Stimulated activated CD8-positive, alpha-beta memory T cell treated with anti-CD3 and anti-CD28 coated beads, Interleukin-2, amount 100 ng/mL, for 48 hours (primary cell): ENCODE measurements at regions not wholly inside any gene's neighbourhood (a gene's known extent, or its start where the extent isn't known, plus 50 kb on each side); places are given as distances from the start of the nearest gene placed in this dataset.

Experiments used
- DNase-seq, 2 donors: peaks; one replicate each; pipeline ENCODE4 v3.0.0-alpha.2; 2020; ENCODE audit warnings: low read depth in 2 of 2

DNA sequence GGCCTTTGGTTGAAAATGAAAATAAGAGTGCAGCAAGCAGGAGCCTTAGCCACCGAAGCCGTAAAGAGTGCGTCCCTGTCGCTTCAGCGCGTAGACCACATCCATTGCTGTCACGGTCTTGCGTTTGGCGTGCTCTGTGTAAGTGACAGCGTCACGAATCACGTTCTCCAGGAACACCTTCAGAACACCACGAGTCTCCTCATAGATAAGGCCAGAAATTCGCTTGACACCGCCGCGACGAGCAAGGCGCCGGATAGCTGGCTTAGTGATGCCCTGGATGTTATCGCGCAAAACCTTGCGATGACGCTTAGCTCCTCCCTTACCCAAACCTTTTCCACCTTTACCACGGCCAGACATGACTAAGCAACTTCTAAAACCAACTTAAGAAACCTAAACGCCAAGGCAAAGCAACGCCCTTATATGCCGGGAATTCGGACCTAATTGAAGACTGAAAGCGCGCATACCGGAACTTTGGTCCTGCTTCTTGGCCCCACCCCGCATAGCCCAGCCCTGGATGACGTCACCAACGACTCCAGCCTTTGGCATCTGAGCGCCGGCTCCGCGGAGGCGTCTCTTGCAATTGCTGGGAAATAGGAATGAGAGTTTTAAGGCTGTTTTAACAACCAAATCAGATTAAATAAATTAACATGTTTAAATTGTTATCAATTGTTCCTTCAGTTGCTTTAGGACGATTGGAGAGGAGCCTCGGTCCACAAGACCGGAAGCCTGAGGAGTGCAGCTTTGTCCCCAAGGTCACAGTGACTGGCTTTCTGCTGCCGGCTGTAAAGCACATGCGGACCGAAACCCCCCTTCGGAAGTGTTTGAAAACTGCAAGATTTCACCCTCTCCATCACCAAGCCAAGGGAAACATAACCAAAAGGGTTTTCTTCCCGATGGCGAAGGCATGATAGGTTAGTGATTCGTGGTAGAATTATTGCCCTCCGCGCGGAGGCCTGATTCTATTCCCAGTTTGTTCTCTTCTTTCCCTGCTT, 79.6 kb upstream of the BTN3A2 start:
- peak; percentile 88 to 91 for DNase-seq

- peak in 1 of 2 donors; percentile 58 for DNase-seq
These were observed 78.7 kb upstream of the BTN3A2 start for GRCh38 chr6:26286168-26286877.

- no peak for DNase-seq
These were observed 76.8 kb upstream of the BTN3A2 start for GRCh38 chr6:26288155-26288554.

- DNase-seq = no peak
These were observed 74.1 kb upstream of the BTN3A2 start for GRCh38 chr6:26290941-26291340.

DNA sequence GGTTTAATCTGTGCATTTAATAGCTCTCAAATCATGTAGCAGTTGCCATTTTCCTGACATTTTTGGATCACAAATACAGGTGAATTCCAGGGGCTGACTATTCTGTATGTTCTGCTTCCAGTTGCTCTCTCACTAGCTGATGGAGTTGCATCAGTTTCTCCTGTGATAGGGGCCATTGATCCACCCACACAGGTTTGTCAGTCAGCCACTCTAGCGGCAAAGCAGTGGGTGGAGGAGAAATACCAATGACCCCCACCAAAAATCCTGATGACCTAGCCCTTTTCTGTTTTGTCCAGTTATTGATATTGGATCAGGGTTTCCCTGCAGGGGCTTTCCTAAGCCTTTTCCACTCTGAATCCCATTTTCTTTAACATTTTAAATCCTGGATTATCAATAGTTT, 72.3 kb upstream of the BTN3A2 start:
- DNase-seq = no peak

DNA sequence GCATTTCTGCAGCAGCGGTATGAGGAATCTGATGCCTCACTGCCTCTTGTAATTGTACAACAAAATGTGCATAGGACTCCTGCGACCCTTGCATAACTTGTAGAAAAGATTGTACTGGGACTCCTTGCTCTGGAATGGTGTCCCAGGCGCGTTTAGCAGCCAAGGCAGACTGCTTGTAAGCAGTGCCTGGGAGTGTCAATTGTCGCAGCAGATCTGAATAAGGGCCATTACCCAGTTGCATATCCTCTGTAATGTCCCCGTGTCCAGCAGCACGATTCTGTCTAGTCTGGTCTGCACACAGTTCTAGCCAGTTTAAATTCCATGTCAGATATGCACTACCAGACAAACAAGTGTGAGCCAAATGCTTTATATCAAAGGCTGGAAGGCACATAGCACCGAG, 70.7 kb upstream of the BTN3A2 start:
- no peak for DNase-seq

DNA sequence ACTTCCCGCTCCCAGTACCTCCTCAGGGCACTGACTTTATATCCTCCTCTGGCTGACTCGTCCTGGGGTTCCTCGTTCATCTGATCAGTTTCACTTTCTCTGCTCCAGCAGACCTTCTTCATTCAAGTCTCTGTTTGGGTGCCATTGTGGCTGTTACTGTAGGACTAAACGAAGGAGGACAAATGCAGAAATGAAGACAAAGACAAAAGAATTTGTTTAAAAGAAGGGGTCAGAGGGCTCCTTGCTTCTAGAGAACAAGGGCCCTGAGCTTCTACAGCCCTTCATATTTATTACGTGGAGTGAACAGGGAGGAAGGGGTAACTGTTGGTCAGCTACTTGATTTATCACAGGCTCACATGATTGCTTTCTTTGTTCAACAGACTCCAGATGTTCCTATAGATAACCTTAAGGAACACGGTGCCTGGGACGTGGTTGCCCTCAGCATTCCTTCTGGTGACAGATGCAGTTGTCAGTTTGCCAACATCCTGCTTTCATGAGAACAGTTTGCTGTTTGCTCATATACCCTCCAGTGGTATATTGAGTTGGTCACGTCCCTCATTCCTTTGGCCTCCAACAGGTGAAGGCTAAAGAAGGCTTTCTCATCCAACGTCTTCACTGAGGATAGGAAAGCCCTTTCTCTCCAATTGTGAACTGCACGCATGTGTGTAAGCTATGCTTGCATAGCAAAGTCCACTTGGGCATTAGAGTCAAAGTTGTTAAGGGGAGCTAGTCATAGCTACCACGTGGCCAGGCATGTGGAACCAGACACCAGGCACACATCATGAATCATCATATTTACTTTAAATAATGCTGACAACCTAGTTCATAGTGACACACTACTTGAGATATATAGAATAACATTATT, 69.1 kb upstream of the BTN3A2 start:
- DNase-seq = no peak

- DNase-seq = no peak
These were observed 68.5 kb upstream of the BTN3A2 start for GRCh38 chr6:26296556-26296856.

DNA sequence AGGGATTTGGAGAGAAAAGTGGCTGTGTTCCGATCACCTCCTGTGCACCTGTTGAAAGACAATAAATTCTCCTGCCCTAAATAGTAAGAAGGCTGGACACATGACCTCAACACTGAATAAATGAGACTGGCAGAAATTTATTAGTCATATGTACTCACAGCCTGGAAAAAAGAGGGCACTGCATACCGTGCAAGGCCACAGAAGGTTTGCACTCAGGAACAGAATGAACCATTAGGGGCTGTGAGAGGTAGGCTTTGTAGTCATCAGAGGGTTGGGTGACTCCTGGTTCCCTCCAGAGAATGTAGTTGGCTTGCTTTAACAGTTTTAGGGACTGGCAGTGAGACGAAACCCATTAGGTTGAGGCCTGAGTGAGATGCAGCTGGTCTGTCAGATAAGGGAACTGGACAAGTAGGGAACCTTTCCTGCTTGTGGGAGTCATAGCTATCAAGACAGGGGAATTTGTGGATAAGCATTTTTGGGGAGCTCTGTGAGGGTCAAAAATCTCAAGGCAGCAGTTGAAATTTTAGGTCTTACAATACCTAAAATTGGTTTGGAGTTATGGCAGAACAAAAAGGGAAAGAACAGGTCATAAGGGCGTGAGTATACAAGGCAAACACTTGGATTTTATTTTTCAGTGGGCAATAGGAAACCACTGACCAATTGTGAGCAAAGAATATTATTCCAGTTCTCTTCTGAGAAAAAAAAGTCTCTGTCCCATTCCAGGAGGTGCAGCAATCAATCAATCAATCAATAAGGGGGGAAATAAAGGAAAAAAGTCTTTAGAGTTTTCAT, 67.9 kb upstream of the BTN3A2 start:
- DNase-seq = no peak

DNA sequence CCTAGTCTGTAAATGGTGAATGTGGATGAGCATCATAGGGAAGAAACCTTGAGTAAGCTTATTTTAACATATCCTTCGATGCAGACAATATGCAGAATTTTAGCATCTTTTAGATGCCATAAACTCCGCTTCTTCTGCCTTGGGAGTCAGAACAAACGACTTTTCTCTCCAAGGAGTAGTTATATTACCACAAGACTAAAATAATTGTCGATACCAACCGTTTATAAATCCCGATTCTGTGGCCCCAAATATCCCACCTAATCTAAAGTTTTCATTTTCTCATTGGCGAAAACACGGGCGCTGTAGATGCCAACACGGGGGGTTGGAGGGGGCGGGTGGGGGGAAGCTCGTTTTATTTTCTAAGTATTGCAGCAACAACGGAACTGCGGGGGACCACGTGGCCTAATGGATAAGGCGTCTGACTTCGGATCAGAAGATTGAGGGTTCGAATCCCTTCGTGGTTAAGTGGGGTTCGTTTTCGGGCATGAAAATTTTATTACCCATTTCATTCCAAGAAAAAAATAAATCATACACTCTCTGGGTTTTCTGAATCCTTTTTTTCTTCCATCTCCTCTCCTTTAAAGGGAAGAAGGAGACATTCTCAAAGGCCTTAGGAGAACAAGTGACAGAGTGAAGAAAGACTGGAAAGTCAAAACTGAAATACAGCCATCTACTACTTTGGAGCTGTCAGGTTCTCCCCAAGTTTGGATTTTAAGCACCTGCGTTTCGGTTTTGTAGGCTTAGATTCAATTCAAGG, 65.5 kb upstream of the BTN3A2 start:
- DNase-seq = no peak

- DNase-seq = no peak
These were observed 65.0 kb upstream of the BTN3A2 start for GRCh38 chr6:26300043-26300331.

- DNase-seq = no peak
These were observed 64.6 kb upstream of the BTN3A2 start for GRCh38 chr6:26300359-26300758.

DNA sequence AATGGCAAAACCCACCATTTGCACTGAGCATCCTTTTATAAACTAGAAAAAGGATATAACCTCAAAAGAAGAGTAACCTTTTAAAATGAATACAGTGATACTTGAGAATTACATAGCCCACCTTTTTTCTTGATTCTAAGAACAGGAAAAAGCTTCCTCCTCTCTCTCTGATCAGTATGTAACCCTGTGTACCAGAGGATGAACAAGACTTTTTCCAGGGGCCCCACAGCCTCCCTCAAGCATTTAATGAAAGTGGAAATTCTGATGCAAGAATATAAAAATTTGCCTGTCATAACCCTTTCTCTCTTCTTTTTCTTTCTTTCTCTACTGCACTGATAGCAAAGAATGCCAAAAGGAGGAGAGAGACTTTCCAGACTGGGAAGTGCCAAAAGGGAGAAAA, 64.2 kb upstream of the BTN3A2 start:
- DNase-seq = no peak

DNA sequence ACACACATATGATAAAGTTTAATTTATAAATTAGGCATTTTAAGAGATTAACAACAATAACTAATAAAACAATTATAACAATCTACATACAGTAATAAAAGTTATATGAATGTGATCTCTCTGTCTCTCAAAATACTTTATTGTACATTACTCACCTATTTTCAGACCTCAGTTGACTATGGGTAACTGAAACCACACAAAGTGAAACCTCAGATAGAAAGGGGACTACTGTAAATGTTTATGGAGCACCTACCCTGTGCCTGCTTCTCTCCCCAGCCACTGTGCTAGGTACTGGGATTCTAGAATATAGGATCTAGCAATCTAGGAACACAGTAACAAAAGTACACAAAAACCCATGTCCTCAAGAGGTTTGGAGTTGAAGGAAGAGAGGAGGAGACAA, 63.4 kb upstream of the BTN3A2 start:
- no peak for DNase-seq

- DNase-seq = no peak
These were observed 61.9 kb upstream of the BTN3A2 start for GRCh38 chr6:26302941-26303559.

GRCh38 chr6:26304213-26304796, 60.7 kb upstream of the BTN3A2 start:
- DNase-seq = no peak

- DNase-seq = peak in 1 of 2 donors; percentile 70
These were observed 60.0 kb upstream of the BTN3A2 start for GRCh38 chr6:26304797-26305640.

- DNase-seq = no peak
These were observed 59.4 kb upstream of the BTN3A2 start for GRCh38 chr6:26305641-26305969.

DNA sequence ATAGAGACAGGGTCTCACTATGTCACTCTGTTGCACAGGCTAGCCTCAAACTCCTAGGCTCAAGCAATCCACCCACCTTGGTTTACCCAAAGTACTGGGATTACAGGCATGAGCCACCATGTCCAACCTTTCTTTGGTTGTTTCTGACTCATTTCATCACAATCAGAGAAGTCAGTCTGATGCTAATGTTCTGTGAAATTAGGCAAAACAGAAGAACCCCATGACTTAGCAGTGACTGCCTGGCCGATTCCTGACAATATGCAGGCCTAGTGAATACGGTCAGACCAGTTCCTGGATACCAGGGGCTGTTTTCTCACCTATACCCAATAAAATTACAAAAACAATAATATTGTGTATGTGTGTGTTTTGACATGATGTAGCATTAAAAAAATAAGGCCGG, 58.8 kb upstream of the BTN3A2 start:
- DNase-seq = no peak
